ENCODE measurements at regions not wholly inside any gene's neighbourhood (a gene's known extent, or its start where the extent isn't known, plus 50 kb on each side); places are given as distances from the start of the nearest gene placed in this dataset.
"Not testable (repeated sequence)": the region's sequence is repeated elsewhere in the genome, so short reads cannot be mapped to it uniquely, and the experiment has no call there.

DNA sequence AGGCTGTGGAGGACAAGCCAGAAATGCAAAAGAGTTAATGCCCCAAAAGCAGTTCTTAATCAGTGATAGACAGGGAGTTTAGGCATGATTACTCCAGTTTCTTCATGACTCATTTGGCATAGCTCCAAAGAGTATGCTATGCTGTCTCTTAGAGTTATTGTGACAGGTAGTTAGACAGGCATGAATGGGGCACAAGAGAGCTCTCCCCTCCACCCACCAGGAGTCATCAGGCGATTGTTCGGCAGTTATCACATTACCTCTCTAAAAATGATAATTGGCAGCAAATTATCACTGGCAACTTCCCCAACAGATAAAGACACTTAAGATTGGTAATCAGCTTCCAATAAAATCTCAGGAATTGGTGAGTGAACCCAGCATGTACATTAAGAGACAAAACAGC, 320.1 kb downstream of the DAD1 start:
- DNase-seq (ENCODE audit: low spot score) = no peak
- intact Hi-C loops (cut with micrococcal nuclease) = no loop called here
- no peaks in the 10 kb centered on the region for H3K36me3 Mint-ChIP-seq (ENCODE audit: low read depth)
- H3K9me3 Mint-ChIP-seq = no peaks in the 10 kb centered on the region
- no peaks in the 10 kb centered on the region for H3K27me3 Mint-ChIP-seq (ENCODE audit: low read depth)
- peaks cover 2% of the 10 kb centered on the region for H3K4me1 Mint-ChIP-seq (ENCODE audit: low read depth)
- H3K4me3 Mint-ChIP-seq (ENCODE audit: low read depth) = peak overlapping the region; percentile 26
- peak overlapping the region; percentile 60 for H3K27ac Mint-ChIP-seq

DNA sequence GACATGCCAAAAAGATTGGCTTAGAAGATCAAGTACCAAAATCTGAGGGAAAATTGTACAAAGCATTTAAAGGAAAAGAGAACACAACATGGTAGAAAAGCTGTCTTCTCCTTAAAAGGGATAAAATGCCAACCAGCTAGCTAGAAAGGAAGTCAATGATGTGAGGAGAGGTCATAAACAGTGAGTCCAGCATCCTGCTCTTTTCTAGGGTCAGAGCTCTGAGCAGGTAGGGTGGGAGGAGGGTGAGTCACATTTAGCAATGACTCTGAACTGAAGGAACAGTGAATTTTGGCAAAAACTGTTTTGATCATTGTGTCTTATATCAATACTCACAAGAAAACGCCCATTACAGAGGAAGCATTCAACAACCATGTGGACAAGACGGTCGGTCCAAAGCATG, 322.3 kb downstream of the DAD1 start:
- no peak overlapping the region for H3K4me3 Mint-ChIP-seq (ENCODE audit: low read depth)
- H3K9me3 Mint-ChIP-seq = no peaks in the 10 kb centered on the region
- DNase-seq (ENCODE audit: low spot score) = no peak
- peaks cover 2% of the 10 kb centered on the region for H3K4me1 Mint-ChIP-seq (ENCODE audit: low read depth)
- no peaks in the 10 kb centered on the region for H3K36me3 Mint-ChIP-seq (ENCODE audit: low read depth)
- H3K27me3 Mint-ChIP-seq (ENCODE audit: low read depth) = no peaks in the 10 kb centered on the region
- no peak overlapping the region for H3K27ac Mint-ChIP-seq
- intact Hi-C loops (cut with micrococcal nuclease) = no loop called here

DNA sequence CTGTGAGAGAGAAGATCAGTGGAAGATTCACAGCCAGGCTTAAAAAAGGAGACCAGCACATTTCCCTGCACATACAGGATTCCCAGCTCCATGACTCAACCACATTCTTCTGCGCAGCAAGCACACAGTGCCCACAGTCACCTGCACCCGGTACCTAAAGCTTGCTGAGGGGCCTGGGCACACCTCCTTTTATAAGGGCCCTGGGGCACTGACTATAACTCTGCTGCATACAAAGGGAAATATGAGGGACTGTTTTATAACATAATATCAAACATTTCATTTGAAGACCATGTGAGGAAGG, 322.9 kb downstream of the DAD1 start:
- H3K36me3 Mint-ChIP-seq (ENCODE audit: low read depth) = no peaks in the 10 kb centered on the region
- no peaks in the 10 kb centered on the region for H3K27me3 Mint-ChIP-seq (ENCODE audit: low read depth)
- H3K27ac Mint-ChIP-seq = no peak overlapping the region
- DNase-seq (ENCODE audit: low spot score) = no peak
- no peaks in the 10 kb centered on the region for H3K9me3 Mint-ChIP-seq
- peaks cover 2% of the 10 kb centered on the region for H3K4me1 Mint-ChIP-seq (ENCODE audit: low read depth)
- intact Hi-C loops (cut with micrococcal nuclease) = no loop called here
- H3K4me3 Mint-ChIP-seq (ENCODE audit: low read depth) = no peak overlapping the region

GRCh38 chr14:22265319-22266141, 323.5 kb downstream of the DAD1 start:
- H3K4me3 Mint-ChIP-seq (ENCODE audit: low read depth) = peak overlapping the region; percentile 5
- H3K27ac Mint-ChIP-seq = no peak overlapping the region
- DNase-seq (ENCODE audit: low spot score) = no peak
- H3K36me3 Mint-ChIP-seq (ENCODE audit: low read depth) = no peaks in the 10 kb centered on the region
- H3K9me3 Mint-ChIP-seq = no peaks in the 10 kb centered on the region
- H3K4me1 Mint-ChIP-seq (ENCODE audit: low read depth) = peaks cover 2% of the 10 kb centered on the region
- H3K27me3 Mint-ChIP-seq (ENCODE audit: low read depth) = no peaks in the 10 kb centered on the region
- intact Hi-C loops (cut with micrococcal nuclease) = no loop called here

DNA sequence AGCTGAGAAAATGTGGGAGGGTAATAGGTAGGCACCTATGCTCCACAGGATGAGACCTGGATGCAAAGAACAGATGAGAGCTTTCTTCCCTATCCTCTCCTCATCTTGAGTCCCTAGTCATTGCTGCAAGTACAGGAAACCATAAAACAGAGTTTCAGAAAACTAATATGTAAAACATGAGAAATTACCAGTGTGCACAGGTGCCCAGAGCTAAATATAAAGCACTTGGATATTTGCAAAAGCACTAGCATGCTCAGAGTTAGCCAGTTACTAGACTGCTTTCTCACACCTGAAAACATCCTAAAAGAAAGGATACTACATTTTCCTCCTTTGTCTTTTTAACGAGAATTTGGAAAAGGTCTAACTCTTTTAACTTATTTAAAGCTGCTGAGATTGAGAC, 324.3 kb downstream of the DAD1 start:
- DNase-seq (ENCODE audit: low spot score) = no peak
- no peaks in the 10 kb centered on the region for H3K27me3 Mint-ChIP-seq (ENCODE audit: low read depth)
- intact Hi-C loops (cut with micrococcal nuclease) = no loop called here
- no peaks in the 10 kb centered on the region for H3K36me3 Mint-ChIP-seq (ENCODE audit: low read depth)
- peaks cover 2% of the 10 kb centered on the region for H3K4me1 Mint-ChIP-seq (ENCODE audit: low read depth)
- no peak overlapping the region for H3K4me3 Mint-ChIP-seq (ENCODE audit: low read depth)
- no peaks in the 10 kb centered on the region for H3K9me3 Mint-ChIP-seq
- H3K27ac Mint-ChIP-seq = no peak overlapping the region

DNA sequence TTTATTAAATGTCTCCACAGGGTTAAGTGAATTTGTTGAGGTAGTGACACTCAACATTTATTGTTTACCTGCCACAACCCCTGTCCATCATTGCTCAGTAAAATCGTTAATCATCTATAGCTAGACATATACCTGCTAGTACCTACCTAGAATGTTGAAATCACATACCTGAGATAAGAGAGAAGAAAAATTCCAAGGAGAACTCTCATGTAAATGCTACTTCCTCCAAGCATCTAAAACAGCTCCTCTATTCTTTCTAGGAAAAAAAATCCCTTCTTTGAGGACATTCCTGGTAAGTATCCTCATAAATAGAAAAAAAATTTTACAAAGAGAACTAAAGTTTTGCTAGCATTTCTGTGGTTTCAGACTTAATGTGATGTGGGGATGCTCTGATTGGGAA, 325.1 kb downstream of the DAD1 start:
- H3K27ac Mint-ChIP-seq = no peak overlapping the region
- intact Hi-C loops (cut with micrococcal nuclease) = no loop called here
- peaks cover under 1% of the 10 kb centered on the region for H3K4me1 Mint-ChIP-seq (ENCODE audit: low read depth)
- no peaks in the 10 kb centered on the region for H3K36me3 Mint-ChIP-seq (ENCODE audit: low read depth)
- DNase-seq (ENCODE audit: low spot score) = no peak
- no peak overlapping the region for H3K4me3 Mint-ChIP-seq (ENCODE audit: low read depth)
- no peaks in the 10 kb centered on the region for H3K27me3 Mint-ChIP-seq (ENCODE audit: low read depth)
- no peaks in the 10 kb centered on the region for H3K9me3 Mint-ChIP-seq

- no peak for DNase-seq (ENCODE audit: low spot score)
- intact Hi-C loops (cut with micrococcal nuclease) = no loop called here
- no peaks in the 10 kb centered on the region for H3K27me3 Mint-ChIP-seq (ENCODE audit: low read depth)
- H3K36me3 Mint-ChIP-seq (ENCODE audit: low read depth) = no peaks in the 10 kb centered on the region
- no peaks in the 10 kb centered on the region for H3K9me3 Mint-ChIP-seq
- no peak overlapping the region for H3K4me3 Mint-ChIP-seq (ENCODE audit: low read depth)
- no peak overlapping the region for H3K27ac Mint-ChIP-seq
- no peaks in the 10 kb centered on the region for H3K4me1 Mint-ChIP-seq (ENCODE audit: low read depth)
Observed at GRCh38 chr14:22262881-22263280, 326.1 kb downstream of the DAD1 start.

DNA sequence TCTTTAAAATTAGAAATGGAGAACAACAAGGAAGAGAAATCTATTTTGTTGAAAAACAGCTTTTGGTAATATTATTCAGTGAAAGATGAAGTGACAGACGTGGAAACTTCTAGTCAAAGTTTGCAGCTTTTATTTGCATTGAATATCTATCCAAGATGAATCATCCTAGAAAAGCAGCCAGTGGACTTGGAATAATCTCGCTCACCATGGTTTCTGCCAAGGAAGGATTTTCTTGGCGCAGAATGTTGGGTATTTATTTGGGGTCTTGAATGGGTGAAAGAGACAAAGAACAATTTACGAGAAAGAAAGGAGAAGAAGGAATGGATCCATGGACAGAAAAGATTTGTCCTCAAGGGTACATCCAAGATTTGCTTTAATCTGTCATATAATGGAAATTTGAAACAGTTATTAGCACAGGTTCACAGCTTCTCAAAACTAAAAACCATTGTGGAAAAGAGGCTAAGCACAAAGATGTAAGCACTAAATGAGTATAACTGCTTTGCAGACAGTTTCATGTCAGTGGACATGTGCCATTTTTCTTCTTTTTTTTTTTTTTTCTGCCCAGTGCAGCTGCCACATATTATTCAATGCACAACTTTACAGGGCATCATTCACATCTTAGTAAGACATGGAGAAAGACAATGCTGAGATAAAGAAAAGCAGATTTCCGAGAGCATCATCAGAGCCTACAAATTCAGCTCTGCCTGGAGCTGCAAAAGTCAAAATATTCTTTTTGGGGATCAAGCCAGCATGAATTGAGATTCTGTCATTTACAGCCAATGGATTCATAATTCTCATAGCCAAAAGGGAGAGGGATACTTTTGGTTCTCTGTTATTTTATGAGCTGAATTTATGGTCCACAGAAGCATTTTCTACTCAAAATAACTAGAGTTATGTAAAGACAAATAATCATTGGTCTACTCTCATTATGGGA, 333.7 kb downstream of the DAD1 start:
- no peaks in the 10 kb centered on the region for H3K4me1 Mint-ChIP-seq (ENCODE audit: low read depth)
- H3K36me3 Mint-ChIP-seq (ENCODE audit: low read depth) = no peaks in the 10 kb centered on the region
- H3K27ac Mint-ChIP-seq = no peak overlapping the region
- intact Hi-C loops (cut with micrococcal nuclease) = no loop called here
- no peak overlapping the region for H3K4me3 Mint-ChIP-seq (ENCODE audit: low read depth)
- DNase-seq (ENCODE audit: low spot score) = no peak
- no peaks in the 10 kb centered on the region for H3K27me3 Mint-ChIP-seq (ENCODE audit: low read depth)
- H3K9me3 Mint-ChIP-seq = no peaks in the 10 kb centered on the region

- Mint-ChIP-seq H3K27me3 (ENCODE audit: low read depth) (no peaks in the 10 kb centered on the region), H3K4me1 (ENCODE audit: low read depth) (no peaks in the 10 kb centered on the region), H3K4me3 (ENCODE audit: low read depth) (no peak overlapping the region), H3K36me3 (ENCODE audit: low read depth) (no peaks in the 10 kb centered on the region), H3K27ac (no peak overlapping the region), H3K9me3 (no peaks in the 10 kb centered on the region)
- intact Hi-C loops (cut with micrococcal nuclease) = no loop called here
- no peak for DNase-seq (ENCODE audit: low spot score)
Observed at GRCh38 chr14:22252686-22253085, 336.3 kb downstream of the DAD1 start.

GRCh38 chr14:22251090-22251489, 337.9 kb downstream of the DAD1 start:
- Mint-ChIP-seq H3K27ac (no peak overlapping the region), H3K4me1 (ENCODE audit: low read depth) (no peaks in the 10 kb centered on the region), H3K36me3 (ENCODE audit: low read depth) (no peaks in the 10 kb centered on the region), H3K9me3 (no peaks in the 10 kb centered on the region), H3K4me3 (ENCODE audit: low read depth) (no peak overlapping the region), H3K27me3 (ENCODE audit: low read depth) (no peaks in the 10 kb centered on the region)
- intact Hi-C loops (cut with micrococcal nuclease) = no loop called here
- DNase-seq (ENCODE audit: low spot score) = no peak

DNA sequence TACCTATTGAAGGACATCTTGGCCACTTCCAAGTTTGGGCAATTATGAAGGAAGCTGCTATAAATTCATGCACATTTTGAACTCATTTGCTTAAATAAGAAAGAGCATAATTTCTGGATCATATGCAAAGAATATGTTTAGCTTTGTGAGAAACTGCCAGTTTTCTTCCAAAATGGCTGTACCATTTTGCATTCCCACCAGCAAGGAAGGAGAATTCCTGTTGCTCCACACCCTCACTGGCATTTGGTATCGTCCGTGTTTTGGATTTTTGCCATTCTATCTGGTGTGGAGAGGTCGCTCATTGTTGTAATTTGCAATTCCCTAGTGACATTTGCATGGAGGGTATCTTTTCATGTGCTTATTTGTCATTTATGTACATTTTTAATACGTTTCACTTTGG, 339.3 kb downstream of the DAD1 start:
- Mint-ChIP-seq H3K27ac (no peak overlapping the region), H3K4me1 (ENCODE audit: low read depth) (no peaks in the 10 kb centered on the region), H3K4me3 (ENCODE audit: low read depth) (no peak overlapping the region), H3K36me3 (ENCODE audit: low read depth) (no peaks in the 10 kb centered on the region), H3K9me3 (no peaks in the 10 kb centered on the region), H3K27me3 (ENCODE audit: low read depth) (no peaks in the 10 kb centered on the region)
- DNase-seq (ENCODE audit: low spot score) = no peak
- intact Hi-C loops (cut with micrococcal nuclease) = no loop called here

GRCh38 chr14:22243971-22244581, 344.9 kb downstream of the DAD1 start:
- DNase-seq (ENCODE audit: low spot score) = no peak
- intact Hi-C loops (cut with micrococcal nuclease) = no loop called here
- no peaks in the 10 kb centered on the region for H3K36me3 Mint-ChIP-seq (ENCODE audit: low read depth)
- no peak overlapping the region for H3K4me3 Mint-ChIP-seq (ENCODE audit: low read depth)
- no peaks in the 10 kb centered on the region for H3K27me3 Mint-ChIP-seq (ENCODE audit: low read depth)
- no peak overlapping the region for H3K27ac Mint-ChIP-seq
- H3K4me1 Mint-ChIP-seq (ENCODE audit: low read depth) = no peaks in the 10 kb centered on the region
- H3K9me3 Mint-ChIP-seq = no peaks in the 10 kb centered on the region

- H3K27ac Mint-ChIP-seq; H3K36me3 Mint-ChIP-seq (ENCODE audit: low read depth); H3K4me1 Mint-ChIP-seq (ENCODE audit: low read depth); H3K4me3 Mint-ChIP-seq (ENCODE audit: low read depth); DNase-seq (ENCODE audit: low spot score); H3K9me3 Mint-ChIP-seq; intact Hi-C loops (cut with micrococcal nuclease); H3K27me3 Mint-ChIP-seq (ENCODE audit: low read depth): not testable (repeated sequence)
Observed at GRCh38 chr14:22238320-22238719, 350.7 kb downstream of the DAD1 start.
